ENCODE measurements at regions not wholly inside any gene's neighbourhood (a gene's known extent, or its start where the extent isn't known, plus 50 kb on each side); places are given as distances from the start of the nearest gene placed in this dataset.

- TF ChIP-seq, protein P1, sequence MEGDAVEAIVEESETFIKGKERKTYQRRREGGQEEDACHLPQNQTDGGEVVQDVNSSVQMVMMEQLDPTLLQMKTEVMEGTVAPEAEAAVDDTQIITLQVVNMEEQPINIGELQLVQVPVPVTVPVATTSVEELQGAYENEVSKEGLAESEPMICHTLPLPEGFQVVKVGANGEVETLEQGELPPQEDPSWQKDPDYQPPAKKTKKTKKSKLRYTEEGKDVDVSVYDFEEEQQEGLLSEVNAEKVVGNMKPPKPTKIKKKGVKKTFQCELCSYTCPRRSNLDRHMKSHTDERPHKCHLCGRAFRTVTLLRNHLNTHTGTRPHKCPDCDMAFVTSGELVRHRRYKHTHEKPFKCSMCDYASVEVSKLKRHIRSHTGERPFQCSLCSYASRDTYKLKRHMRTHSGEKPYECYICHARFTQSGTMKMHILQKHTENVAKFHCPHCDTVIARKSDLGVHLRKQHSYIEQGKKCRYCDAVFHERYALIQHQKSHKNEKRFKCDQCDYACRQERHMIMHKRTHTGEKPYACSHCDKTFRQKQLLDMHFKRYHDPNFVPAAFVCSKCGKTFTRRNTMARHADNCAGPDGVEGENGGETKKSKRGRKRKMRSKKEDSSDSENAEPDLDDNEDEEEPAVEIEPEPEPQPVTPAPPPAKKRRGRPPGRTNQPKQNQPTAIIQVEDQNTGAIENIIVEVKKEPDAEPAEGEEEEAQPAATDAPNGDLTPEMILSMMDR (IDR thresholded peaks at IDR 0.05; ENCODE audit: insufficient read depth, low read length, poor library complexity, severe bottlenecking): no peak
- no peaks in the 10 kb centered on the region for H3K27me3 ChIP-seq (ENCODE audit: control insufficient read depth, insufficient read depth, low read length)
- no peak for DNase-seq (ENCODE audit: low read depth)
- H3K36me3 ChIP-seq (ENCODE audit: control insufficient read depth, insufficient read depth, low read length): no peaks in the 10 kb centered on the region
- no peak overlapping the region for H3K4me3 ChIP-seq (ENCODE audit: low read depth, low read length)
Measured at GRCh38 chr14:106838991-106839769, 1312.8 kb downstream of the TMEM121 start.

- Histone ChIP-seq H3K27me3 (ENCODE audit: control insufficient read depth, insufficient read depth, low read length) (no peaks in the 10 kb centered on the region), H3K36me3 (ENCODE audit: control insufficient read depth, insufficient read depth, low read length) (no peaks in the 10 kb centered on the region), H3K4me3 (ENCODE audit: low read depth, low read length) (no peak overlapping the region)
- no peak for DNase-seq (ENCODE audit: low read depth)
- TF ChIP-seq, protein P1 (IDR thresholded peaks at IDR 0.05; ENCODE audit: insufficient read depth, low read length, poor library complexity, severe bottlenecking): no peak
Measured at GRCh38 chr14:106840258-106840657, 1313.9 kb downstream of the TMEM121 start.

- Histone ChIP-seq H3K27me3 (ENCODE audit: control insufficient read depth, insufficient read depth, low read length) (no peaks in the 10 kb centered on the region), H3K4me3 (ENCODE audit: low read depth, low read length) (no peak overlapping the region), H3K36me3 (ENCODE audit: control insufficient read depth, insufficient read depth, low read length) (no peaks in the 10 kb centered on the region)
- no peak for DNase-seq (ENCODE audit: low read depth)
- TF ChIP-seq, protein P1 (IDR thresholded peaks at IDR 0.05; ENCODE audit: insufficient read depth, low read length, poor library complexity, severe bottlenecking): no peak
Measured at GRCh38 chr14:106840991-106841390, 1314.6 kb downstream of the TMEM121 start.

GRCh38 chr14:106841701-106842100 lies 1315.3 kb downstream of the TMEM121 start:
- H3K27me3 ChIP-seq (ENCODE audit: control insufficient read depth, insufficient read depth, low read length): no peaks in the 10 kb centered on the region

DNA sequence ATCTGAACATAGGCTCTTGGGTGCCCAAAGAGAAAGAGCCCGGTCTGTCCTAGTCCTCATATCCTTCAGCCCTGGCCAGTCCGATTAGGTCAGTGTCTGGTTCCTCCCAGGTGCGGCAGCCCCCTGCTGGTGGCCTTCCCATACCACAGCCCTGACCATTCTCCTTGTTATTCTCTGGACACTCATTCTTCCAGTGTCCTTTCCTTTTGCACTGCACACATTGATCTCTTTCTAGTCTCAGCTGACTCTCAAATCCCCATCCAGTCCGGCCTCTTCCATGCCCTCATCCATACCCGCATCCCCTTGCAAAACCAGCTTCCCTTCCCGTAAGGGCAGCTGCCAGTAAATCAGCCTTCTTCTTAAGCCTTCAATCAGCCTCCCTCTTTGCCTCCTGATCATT lies 1316.3 kb downstream of the TMEM121 start:
- Histone ChIP-seq H3K27me3 (ENCODE audit: control insufficient read depth, insufficient read depth, low read length) (no peaks in the 10 kb centered on the region), H3K36me3 (ENCODE audit: control insufficient read depth, insufficient read depth, low read length) (no peaks in the 10 kb centered on the region), H3K4me3 (ENCODE audit: low read depth, low read length) (no peak overlapping the region)
- DNase-seq (ENCODE audit: low read depth): no peak
- TF ChIP-seq, protein P1 (IDR thresholded peaks at IDR 0.05; ENCODE audit: insufficient read depth, low read length, poor library complexity, severe bottlenecking): peak; percentile 53

More at GRCh38 chr14:106841701-106842100, 1315.3 kb downstream of the TMEM121 start:
- Histone ChIP-seq H3K36me3 (ENCODE audit: control insufficient read depth, insufficient read depth, low read length) (no peaks in the 10 kb centered on the region), H3K4me3 (ENCODE audit: low read depth, low read length) (no peak overlapping the region)
- TF ChIP-seq, protein P1 (IDR thresholded peaks at IDR 0.05; ENCODE audit: insufficient read depth, low read length, poor library complexity, severe bottlenecking): no peak
- peak; percentile 19 for DNase-seq (ENCODE audit: low read depth)

DNA sequence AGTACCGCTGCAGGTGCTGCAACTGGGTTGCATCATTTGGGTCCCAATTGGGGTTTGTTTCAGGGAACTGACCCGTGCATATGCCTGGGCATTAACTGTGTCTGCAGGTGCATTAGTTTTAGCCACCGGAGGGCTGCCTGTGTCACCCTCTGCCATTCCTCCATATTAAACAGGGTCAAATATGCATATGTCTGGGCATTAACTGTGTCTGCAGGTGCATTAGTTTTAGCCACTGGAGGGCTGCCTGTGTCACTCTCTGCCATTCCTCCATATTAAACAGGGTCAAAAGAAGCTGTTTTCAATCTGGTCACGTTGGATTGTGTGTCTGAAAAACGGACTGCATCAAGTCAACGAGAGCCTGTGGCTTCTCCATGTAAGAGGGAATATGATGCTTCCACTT lies 1317.0 kb downstream of the TMEM121 start:
- no peak for DNase-seq (ENCODE audit: low read depth)
- TF ChIP-seq, protein P1 (IDR thresholded peaks at IDR 0.05; ENCODE audit: insufficient read depth, low read length, poor library complexity, severe bottlenecking): no peak
- H3K27me3 ChIP-seq (ENCODE audit: control insufficient read depth, insufficient read depth, low read length): no peaks in the 10 kb centered on the region
- H3K4me3 ChIP-seq (ENCODE audit: low read depth, low read length): no peak overlapping the region
- no peaks in the 10 kb centered on the region for H3K36me3 ChIP-seq (ENCODE audit: control insufficient read depth, insufficient read depth, low read length)
